ENCODE measurements at regions not wholly inside any gene's neighbourhood (a gene's known extent, or its start where the extent isn't known, plus 50 kb on each side); places are given as distances from the start of the nearest gene placed in this dataset.

DNA sequence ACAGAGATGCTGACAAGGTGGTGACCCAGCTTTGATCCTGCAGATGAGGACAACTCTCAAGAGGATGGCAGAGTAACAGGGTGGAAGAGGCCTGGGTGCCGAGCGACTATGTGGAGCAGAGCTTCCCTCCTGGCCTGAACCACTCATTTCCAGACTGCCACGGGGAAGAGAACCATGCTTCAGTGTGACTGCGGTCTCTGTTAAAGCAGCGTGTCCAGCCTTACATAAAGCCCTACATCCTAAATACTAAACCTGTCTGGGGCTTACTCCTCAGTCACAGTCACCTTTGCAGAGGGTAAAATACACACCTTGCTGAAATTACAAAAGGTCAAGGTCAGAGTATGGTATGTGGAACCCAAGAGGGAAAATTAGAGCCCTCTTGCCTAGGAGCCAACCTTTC lies 312.9 kb downstream of the CDC5L start:
- CTCF ChIA-PET: no interaction called here
- H3K27ac ChIP-seq (ENCODE audit: extremely low read depth, low read depth, low read length): no peak overlapping the region
- POLR2A ChIA-PET: no interaction called here
- no peaks in the 10 kb centered on the region for H3K9me3 ChIP-seq (ENCODE audit: control insufficient read depth, insufficient read depth, low read depth, low read length)
- TF ChIP-seq ZNF350 (tag by site-specific recombination; IDR thresholded peaks at IDR 0.05): no peak
- TF ChIP-seq, protein P1, sequence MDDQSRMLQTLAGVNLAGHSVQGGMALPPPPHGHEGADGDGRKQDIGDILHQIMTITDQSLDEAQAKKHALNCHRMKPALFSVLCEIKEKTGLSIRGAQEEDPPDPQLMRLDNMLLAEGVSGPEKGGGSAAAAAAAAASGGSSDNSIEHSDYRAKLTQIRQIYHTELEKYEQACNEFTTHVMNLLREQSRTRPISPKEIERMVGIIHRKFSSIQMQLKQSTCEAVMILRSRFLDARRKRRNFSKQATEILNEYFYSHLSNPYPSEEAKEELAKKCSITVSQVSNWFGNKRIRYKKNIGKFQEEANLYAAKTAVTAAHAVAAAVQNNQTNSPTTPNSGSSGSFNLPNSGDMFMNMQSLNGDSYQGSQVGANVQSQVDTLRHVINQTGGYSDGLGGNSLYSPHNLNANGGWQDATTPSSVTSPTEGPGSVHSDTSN (CRISPR knock-in tag; IDR thresholded peaks at IDR 0.05): no peak
- no peak for TF ChIP-seq ZNF560 (tag by site-specific recombination; IDR thresholded peaks at IDR 0.05; ENCODE audit: borderline replicate concordance)
- TF ChIP-seq, protein P2, sequence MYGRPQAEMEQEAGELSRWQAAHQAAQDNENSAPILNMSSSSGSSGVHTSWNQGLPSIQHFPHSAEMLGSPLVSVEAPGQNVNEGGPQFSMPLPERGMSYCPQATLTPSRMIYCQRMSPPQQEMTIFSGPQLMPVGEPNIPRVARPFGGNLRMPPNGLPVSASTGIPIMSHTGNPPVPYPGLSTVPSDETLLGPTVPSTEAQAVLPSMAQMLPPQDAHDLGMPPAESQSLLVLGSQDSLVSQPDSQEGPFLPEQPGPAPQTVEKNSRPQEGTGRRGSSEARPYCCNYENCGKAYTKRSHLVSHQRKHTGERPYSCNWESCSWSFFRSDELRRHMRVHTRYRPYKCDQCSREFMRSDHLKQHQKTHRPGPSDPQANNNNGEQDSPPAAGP (tag by site-specific recombination; IDR thresholded peaks at IDR 0.05): no peak
- no peak for TF ChIP-seq ZNF121 (tag by site-specific recombination; IDR thresholded peaks at IDR 0.05)
- TF ChIP-seq, protein P3, sequence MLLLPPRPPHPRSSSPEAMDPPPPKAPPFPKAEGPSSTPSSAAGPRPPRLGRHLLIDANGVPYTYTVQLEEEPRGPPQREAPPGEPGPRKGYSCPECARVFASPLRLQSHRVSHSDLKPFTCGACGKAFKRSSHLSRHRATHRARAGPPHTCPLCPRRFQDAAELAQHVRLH (tag by site-specific recombination; IDR thresholded peaks at IDR 0.05): no peak
- TF ChIP-seq ZNF132 (tag by site-specific recombination; IDR thresholded peaks at IDR 0.05; ENCODE audit: borderline replicate concordance): no peak
- TF ChIP-seq ZNF169 (tag by site-specific recombination; IDR thresholded peaks at IDR 0.05): no peak
- no peak for TF ChIP-seq ZNF624 (tag by site-specific recombination; IDR thresholded peaks at IDR 0.05)
- TF ChIP-seq ZXDB (tag by site-specific recombination; IDR thresholded peaks at IDR 0.05): no peak
- TF ChIP-seq ZBTB20 (tag by site-specific recombination; IDR thresholded peaks at IDR 0.05): no peak
- TF ChIP-seq ZNF837 (tag by site-specific recombination; IDR thresholded peaks at IDR 0.05): no peak
- TF ChIP-seq, protein P4, sequence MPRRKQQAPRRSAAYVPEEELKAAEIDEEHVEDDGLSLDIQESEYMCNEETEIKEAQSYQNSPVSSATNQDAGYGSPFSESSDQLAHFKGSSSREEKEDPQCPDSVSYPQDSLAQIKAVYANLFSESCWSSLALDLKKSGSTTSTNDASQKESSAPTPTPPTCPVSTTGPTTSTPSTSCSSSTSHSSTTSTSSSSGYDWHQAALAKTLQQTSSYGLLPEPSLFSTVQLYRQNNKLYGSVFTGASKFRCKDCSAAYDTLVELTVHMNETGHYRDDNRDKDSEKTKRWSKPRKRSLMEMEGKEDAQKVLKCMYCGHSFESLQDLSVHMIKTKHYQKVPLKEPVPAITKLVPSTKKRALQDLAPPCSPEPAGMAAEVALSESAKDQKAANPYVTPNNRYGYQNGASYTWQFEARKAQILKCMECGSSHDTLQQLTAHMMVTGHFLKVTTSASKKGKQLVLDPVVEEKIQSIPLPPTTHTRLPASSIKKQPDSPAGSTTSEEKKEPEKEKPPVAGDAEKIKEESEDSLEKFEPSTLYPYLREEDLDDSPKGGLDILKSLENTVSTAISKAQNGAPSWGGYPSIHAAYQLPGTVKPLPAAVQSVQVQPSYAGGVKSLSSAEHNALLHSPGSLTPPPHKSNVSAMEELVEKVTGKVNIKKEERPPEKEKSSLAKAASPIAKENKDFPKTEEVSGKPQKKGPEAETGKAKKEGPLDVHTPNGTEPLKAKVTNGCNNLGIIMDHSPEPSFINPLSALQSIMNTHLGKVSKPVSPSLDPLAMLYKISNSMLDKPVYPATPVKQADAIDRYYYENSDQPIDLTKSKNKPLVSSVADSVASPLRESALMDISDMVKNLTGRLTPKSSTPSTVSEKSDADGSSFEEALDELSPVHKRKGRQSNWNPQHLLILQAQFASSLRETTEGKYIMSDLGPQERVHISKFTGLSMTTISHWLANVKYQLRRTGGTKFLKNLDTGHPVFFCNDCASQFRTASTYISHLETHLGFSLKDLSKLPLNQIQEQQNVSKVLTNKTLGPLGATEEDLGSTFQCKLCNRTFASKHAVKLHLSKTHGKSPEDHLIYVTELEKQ (tag by site-specific recombination; IDR thresholded peaks at IDR 0.05; ENCODE audit: borderline replicate concordance): no peak
- TF ChIP-seq SP2 (tag by site-specific recombination; IDR thresholded peaks at IDR 0.05): no peak
- TF ChIP-seq ZNF239 (tag by site-specific recombination; IDR thresholded peaks at IDR 0.05): no peak
- TF ChIP-seq, protein P5, sequence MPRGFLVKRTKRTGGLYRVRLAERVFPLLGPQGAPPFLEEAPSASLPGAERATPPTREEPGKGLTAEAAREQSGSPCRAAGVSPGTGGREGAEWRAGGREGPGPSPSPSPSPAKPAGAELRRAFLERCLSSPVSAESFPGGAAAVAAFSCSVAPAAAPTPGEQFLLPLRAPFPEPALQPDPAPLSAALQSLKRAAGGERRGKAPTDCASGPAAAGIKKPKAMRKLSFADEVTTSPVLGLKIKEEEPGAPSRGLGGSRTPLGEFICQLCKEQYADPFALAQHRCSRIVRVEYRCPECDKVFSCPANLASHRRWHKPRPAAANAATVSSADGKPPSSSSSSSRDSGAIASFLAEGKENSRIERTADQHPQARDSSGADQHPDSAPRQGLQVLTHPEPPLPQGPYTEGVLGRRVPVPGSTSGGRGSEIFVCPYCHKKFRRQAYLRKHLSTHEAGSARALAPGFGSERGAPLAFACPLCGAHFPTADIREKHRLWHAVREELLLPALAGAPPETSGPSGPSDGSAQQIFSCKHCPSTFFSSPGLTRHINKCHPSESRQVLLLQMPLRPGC (tag by site-specific recombination; IDR thresholded peaks at IDR 0.05): no peak
- TF ChIP-seq, protein P6, sequence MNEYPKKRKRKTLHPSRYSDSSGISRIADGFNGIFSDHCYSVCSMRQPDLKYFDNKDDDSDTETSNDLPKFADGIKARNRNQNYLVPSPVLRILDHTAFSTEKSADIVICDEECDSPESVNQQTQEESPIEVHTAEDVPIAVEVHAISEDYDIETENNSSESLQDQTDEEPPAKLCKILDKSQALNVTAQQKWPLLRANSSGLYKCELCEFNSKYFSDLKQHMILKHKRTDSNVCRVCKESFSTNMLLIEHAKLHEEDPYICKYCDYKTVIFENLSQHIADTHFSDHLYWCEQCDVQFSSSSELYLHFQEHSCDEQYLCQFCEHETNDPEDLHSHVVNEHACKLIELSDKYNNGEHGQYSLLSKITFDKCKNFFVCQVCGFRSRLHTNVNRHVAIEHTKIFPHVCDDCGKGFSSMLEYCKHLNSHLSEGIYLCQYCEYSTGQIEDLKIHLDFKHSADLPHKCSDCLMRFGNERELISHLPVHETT (tag by site-specific recombination; IDR thresholded peaks at IDR 0.05): no peak
- no peak for TF ChIP-seq ZNF473 (tag by site-specific recombination; IDR thresholded peaks at IDR 0.05)
- TF ChIP-seq ZNF366 (tag by site-specific recombination; conservative IDR thresholded peaks at IDR 0.05): no peak
- TF ChIP-seq ZNF248 (tag by site-specific recombination; IDR thresholded peaks at IDR 0.05): no peak
- H3K4me1 ChIP-seq (ENCODE audit: control insufficient read depth, insufficient read depth, low read length): no peaks in the 10 kb centered on the region
- no peaks in the 10 kb centered on the region for H3K36me3 ChIP-seq (ENCODE audit: control insufficient read depth in 2 of 2, insufficient read depth in 1 of 2, low read length in 2 of 2)
- no peak overlapping the region for H3K4me3 ChIP-seq (ENCODE audit: low read depth, low read length)
